GM12891 (cell line): ENCODE measurements at regions not wholly inside any gene's neighbourhood (a gene's known extent, or its start where the extent isn't known, plus 50 kb on each side); places are given as distances from the start of the nearest gene placed in this dataset.

ENCODE experiments used
- DNase-seq: peaks from one replicate; pipeline ENCODE4 v3.0.0; 2011; ENCODE audit warnings: low spot score; ENCODE audit not compliant: insufficient read length
- FAIRE-seq: peaks from 2 replicates; lab custom pipeline; 2011; peaks lifted over from hg19 to GRCh38; lab: Jason Lieb, UNC
- PAX5 ChIP-seq: IDR thresholded peaks from 2 replicates; pipeline ENCODE4 v1.6.1; 2011; ENCODE audit warnings: low read length, moderate library complexity, mild to moderate bottlenecking; ENCODE audit not compliant: insufficient read depth, severe bottlenecking
- POLR2A ChIP-seq: IDR thresholded peaks from 2 replicates; pipeline ENCODE4 v1.6.1; 2011; ENCODE audit warnings: low read depth, low read length, control low read depth
- POLR2AphosphoS5 ChIP-seq: IDR thresholded peaks from 2 replicates; pipeline ENCODE4 v1.6.1; 2011; ENCODE audit warnings: low read depth, low read length, control low read depth
- POU2F2 ChIP-seq: IDR thresholded peaks from 2 replicates; pipeline ENCODE4 v1.6.1; 2011; ENCODE audit warnings: low read depth, mild to moderate bottlenecking, control low read depth, low read length, moderate library complexity
- SPI1 ChIP-seq: IDR thresholded peaks from 2 replicates; pipeline ENCODE4 v1.6.1; 2011; ENCODE audit warnings: low read depth, low read length, control low read depth
- TAF1 ChIP-seq: IDR thresholded peaks from 2 replicates; pipeline ENCODE4 v1.6.1; 2011; ENCODE audit warnings: low read depth, low read length, control low read depth

DNA sequence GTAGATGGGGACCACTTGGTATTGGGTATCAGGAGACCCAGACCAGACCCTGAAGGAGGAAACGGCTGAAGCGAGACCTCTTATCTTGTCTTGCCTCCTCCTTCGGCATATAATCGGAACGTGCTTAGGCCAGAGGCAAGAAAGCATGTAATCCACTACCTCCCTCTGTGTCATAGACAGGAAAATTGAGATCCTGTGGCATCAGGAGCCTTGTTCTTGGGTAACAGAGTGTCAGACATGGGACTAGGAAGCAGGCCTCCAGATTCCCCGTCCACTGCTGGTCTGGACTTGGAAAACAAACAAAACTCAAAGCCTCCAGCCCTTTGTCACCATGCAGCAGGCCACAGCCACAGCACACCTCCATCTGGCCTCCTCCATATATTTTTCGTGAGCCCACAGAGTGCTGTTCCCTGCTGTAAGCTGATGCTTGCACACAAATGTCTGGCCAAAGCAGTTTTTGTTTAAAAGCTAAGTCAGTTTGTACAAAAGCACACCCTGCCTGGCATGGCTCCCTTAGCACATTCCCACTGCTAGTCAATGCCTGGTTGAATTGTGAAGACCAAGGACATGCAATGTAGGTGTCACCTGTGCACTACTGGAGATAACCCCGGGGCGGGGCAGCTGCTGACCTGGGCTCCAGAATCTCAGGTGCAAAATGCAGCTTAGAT, 510.9 kb downstream of the RPS24 start:
- FAIRE-seq: no peak

GRCh38 chr10:78545756-78546155, 512.1 kb downstream of the RPS24 start:
- TF ChIP-seq POU2F2 (no peak), POLR2A (no peak), PAX5 (no peak), SPI1 (no peak), POLR2AphosphoS5 (no peak)
- FAIRE-seq (no peak), DNase-seq (no peak)

More for the DNA sequence above, 510.9 kb downstream of the RPS24 start:
- no peak for TF ChIP-seq TAF1
- TF ChIP-seq POU2F2: no peak
- no peak for TF ChIP-seq POLR2AphosphoS5
- TF ChIP-seq PAX5: no peak
- no peak for TF ChIP-seq SPI1
- TF ChIP-seq POLR2A: no peak
- DNase-seq: no peak

GRCh38 chr10:78547397-78547796, 513.7 kb downstream of the RPS24 start:
- FAIRE-seq (no peak), DNase-seq (no peak)
- TF ChIP-seq PAX5 (no peak), TAF1 (no peak), POLR2AphosphoS5 (no peak), POU2F2 (no peak), SPI1 (no peak), POLR2A (no peak)

GRCh38 chr10:78547905-78548304, 514.2 kb downstream of the RPS24 start:
- TF ChIP-seq TAF1: no peak
- TF ChIP-seq SPI1: no peak
- no peak for TF ChIP-seq POU2F2
- TF ChIP-seq POLR2AphosphoS5: no peak
- FAIRE-seq (no peak), DNase-seq (no peak)

- DNase-seq (no peak), FAIRE-seq (no peak)
- no peak for TF ChIP-seq TAF1
Observed at GRCh38 chr10:78548369-78548768, 514.7 kb downstream of the RPS24 start.

GRCh38 chr10:78549140-78549935, 515.7 kb downstream of the RPS24 start:
- TF ChIP-seq TAF1 (no peak), POLR2A (no peak), PAX5 (no peak), SPI1 (no peak), POLR2AphosphoS5 (no peak), POU2F2 (no peak)

DNA sequence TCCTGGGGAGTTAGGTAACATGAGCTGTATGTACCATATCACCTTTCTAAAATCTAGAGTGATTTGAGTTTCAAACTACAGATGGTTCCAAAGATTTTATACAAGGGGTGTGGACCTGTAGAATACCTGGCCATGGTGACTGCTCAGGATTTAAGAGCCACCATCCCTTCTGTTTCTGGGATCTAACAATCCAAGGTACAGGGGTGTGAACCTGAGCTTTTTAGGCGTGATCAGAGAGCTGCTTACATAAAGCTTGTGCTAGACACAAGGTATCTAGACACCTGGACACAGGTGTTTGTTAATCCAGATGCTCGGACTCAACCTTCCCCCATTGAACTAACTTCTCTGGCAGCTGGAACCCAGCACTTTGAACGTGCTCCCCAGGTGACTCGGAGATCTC, 516.4 kb downstream of the RPS24 start:
- FAIRE-seq: no peak
- TF ChIP-seq PAX5 (no peak), POU2F2 (no peak), TAF1 (no peak)
- DNase-seq: no peak

More at GRCh38 chr10:78549140-78549935, 515.7 kb downstream of the RPS24 start:
- no peak for FAIRE-seq
- no peak for DNase-seq

- FAIRE-seq: no peak
- DNase-seq: no peak
- TF ChIP-seq POLR2AphosphoS5 (no peak), POU2F2 (no peak), PAX5 (no peak), TAF1 (no peak), SPI1 (no peak)
Observed at GRCh38 chr10:78550716-78551115, 517.1 kb downstream of the RPS24 start.

GRCh38 chr10:78551184-78552005, 517.4 kb upstream of the ZMIZ1 start:
- DNase-seq: no peak

More at GRCh38 chr10:78551184-78552005, 517.4 kb upstream of the ZMIZ1 start:
- TF ChIP-seq POLR2AphosphoS5 (no peak), PAX5 (no peak), SPI1 (no peak), POLR2A (no peak), TAF1 (no peak), POU2F2 (no peak)
- no peak for FAIRE-seq
